Right lobe of liver (tissue), 6 donors: ENCODE measurements at regions not wholly inside any gene's neighbourhood (a gene's known extent, or its start where the extent isn't known, plus 50 kb on each side); places are given as distances from the start of the nearest gene placed in this dataset.

Experiments used
- ATAC-seq, 4 donors: fragments of 200-7000 bp; cut with Tn5 transposase; one replicate each; pipeline ENCODE4 v1.9.1; 2020; ENCODE audit warnings: mild to moderate bottlenecking in 4 of 4, moderate library complexity in 4 of 4
- DNase-seq, 3 donors: peaks; one replicate each; pipeline ENCODE4 v3.0.0-alpha.2; 2020
- H3K27ac ChIP-seq, 3 donors: fragments of 200-600 bp; one replicate each; pipeline ENCODE4 v1.8.0; 2022
- H3K27me3 ChIP-seq, 2 donors: fragments of 200-600 bp; one replicate each; pipeline ENCODE4 v1.8.0; 2022
- H3K36me3 ChIP-seq, 4 donors: fragments of 200-600 bp; sonication (generic) in 1 of 4; one replicate each; pipeline versions ENCODE4 v1.5.1 to v1.8.0; 2017 to 2022; ENCODE audit warnings: control low read depth in 1 of 4
- H3K4me1 ChIP-seq, 4 donors: fragments of 200-600 bp; sonication (generic) in 1 of 4; one replicate each; pipeline versions ENCODE4 v1.5.1 to v1.8.0; 2017 to 2022; ENCODE audit warnings: control low read depth in 1 of 4
- H3K4me3 ChIP-seq, 3 donors: fragments of 200-600 bp; one replicate each; pipeline ENCODE4 v1.8.0; 2022
- H3K9me3 ChIP-seq, 4 donors: fragments of 200-600 bp; sonication (generic) in 1 of 4; one replicate each; pipeline versions ENCODE4 v1.5.1 to v1.8.0; 2017 to 2022; ENCODE audit warnings: control low read depth in 1 of 4
- POLR2A ChIP-seq: fragments of 450-650 bp; IDR thresholded peaks from one replicate; pipeline ENCODE4 v1.6.1; 2017; ENCODE audit warnings: antibody characterized with exemption, mild to moderate bottlenecking
- WGBS: methylation state at CpG from one replicate; pipeline ENCODE4 v1.1.6; 2018; ENCODE audit warnings: low coverage, low lambda C conversion rate; ENCODE audit not compliant: insufficient coverage; ENCODE audit errors: missing lambda C conversion rate; 5-methylcytosine and 5-hydroxymethylcytosine counted together
- intact Hi-C, 2 donors: fragments of 100-400 bp; cut with DNase I; formaldehyde crosslinking; loops; one replicate each; pipeline versions ENCODE4 v1.11.2 to v1.14.1; 2022
- TF ChIP-seq, protein P1 (sequence below), 4 donors: fragments of 200-600 bp in 3 of 4; fragments of 450-650 bp in 1 of 4; IDR thresholded peaks; one replicate each; pipeline versions ENCODE4 v1.5.1 to v1.8.0; 2016 to 2022; ENCODE audit warnings: antibody characterized with exemption in 4 of 4, mild to moderate bottlenecking in 2 of 4
- donor health status: DM: no; HTN: yes; CAD: no.
- donor health status: DM: no; HTN: no; CAD: no.
- donor health status: DM: no; HTN: no; CAD: no.
- donor health status: DM: no; HTN: yes; CAD: no.
- donor health status: DM: no; HTN: yes; CAD: no.

DNA sequence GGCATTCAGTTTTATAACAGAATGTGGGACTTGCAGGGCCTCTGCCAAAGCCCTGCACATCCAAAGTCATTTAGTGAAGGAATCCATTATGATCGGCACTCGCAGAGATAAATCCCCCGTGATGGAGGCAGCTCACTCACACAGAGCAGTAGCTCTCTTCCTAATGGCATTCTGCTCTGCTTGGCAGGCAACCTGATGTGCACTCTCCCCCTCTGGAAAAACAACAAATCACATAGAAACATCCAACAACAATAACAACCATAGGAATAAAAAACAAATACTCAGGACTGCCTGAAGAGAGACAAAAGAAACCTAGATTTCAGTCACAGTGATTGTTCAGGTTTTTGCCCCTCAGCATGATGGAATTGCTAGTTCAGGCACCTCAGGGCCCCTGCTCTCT lies 59.7 kb downstream of the NAA11 start:
- no peaks in the 10 kb centered on the region for H3K27me3 ChIP-seq
- TF ChIP-seq POLR2A: no peak
- TF ChIP-seq, protein P1, sequence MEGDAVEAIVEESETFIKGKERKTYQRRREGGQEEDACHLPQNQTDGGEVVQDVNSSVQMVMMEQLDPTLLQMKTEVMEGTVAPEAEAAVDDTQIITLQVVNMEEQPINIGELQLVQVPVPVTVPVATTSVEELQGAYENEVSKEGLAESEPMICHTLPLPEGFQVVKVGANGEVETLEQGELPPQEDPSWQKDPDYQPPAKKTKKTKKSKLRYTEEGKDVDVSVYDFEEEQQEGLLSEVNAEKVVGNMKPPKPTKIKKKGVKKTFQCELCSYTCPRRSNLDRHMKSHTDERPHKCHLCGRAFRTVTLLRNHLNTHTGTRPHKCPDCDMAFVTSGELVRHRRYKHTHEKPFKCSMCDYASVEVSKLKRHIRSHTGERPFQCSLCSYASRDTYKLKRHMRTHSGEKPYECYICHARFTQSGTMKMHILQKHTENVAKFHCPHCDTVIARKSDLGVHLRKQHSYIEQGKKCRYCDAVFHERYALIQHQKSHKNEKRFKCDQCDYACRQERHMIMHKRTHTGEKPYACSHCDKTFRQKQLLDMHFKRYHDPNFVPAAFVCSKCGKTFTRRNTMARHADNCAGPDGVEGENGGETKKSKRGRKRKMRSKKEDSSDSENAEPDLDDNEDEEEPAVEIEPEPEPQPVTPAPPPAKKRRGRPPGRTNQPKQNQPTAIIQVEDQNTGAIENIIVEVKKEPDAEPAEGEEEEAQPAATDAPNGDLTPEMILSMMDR (IDR thresholded peaks at IDR 0.05): no peak
- ATAC-seq (no peak), DNase-seq (no peak)
- H3K27ac ChIP-seq: no peak overlapping the region
- H3K36me3 ChIP-seq: no peaks in the 10 kb centered on the region
- H3K4me3 ChIP-seq: no peak overlapping the region
- 67% methylated on average over 3 of the region's 3 CpGs for WGBS
- intact Hi-C loops: no loop called here
- H3K4me1 ChIP-seq: no peaks in the 10 kb centered on the region
- no peaks in the 10 kb centered on the region for H3K9me3 ChIP-seq

DNA sequence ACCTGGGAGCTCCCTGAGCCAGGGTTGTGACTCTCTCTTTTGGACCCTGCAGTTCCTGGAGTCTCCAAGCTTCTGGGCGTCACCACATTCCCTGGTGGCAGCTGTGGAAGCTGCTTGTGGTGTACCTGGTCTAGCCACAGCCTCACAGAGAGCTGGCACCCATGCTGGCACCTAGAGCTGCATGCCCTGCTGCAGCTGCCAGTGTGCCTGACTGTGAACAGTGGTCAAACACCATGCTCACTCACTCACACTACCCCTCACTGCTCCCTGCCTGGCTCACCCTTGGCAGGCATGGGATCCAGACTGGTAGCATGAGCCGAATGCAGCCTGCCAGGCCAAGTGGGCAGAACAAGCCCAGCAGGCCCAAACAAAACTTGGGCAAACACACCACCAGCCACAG lies 66.6 kb downstream of the NAA11 start:
- no peaks in the 10 kb centered on the region for H3K4me1 ChIP-seq
- WGBS: no CpG with 5 or more reads among the region's 2 CpGs
- no peaks in the 10 kb centered on the region for H3K9me3 ChIP-seq
- H3K4me3 ChIP-seq: no peak overlapping the region
- H3K36me3 ChIP-seq: no peaks in the 10 kb centered on the region
- ATAC-seq: peak in 1 of 4 donors; percentile 10
- H3K27me3 ChIP-seq: no peaks in the 10 kb centered on the region
- intact Hi-C loops: no loop called here
- DNase-seq: no peak
- no peak overlapping the region for H3K27ac ChIP-seq
- no peak for TF ChIP-seq POLR2A
- TF ChIP-seq, protein P1 (IDR thresholded peaks at IDR 0.05): no peak

DNA sequence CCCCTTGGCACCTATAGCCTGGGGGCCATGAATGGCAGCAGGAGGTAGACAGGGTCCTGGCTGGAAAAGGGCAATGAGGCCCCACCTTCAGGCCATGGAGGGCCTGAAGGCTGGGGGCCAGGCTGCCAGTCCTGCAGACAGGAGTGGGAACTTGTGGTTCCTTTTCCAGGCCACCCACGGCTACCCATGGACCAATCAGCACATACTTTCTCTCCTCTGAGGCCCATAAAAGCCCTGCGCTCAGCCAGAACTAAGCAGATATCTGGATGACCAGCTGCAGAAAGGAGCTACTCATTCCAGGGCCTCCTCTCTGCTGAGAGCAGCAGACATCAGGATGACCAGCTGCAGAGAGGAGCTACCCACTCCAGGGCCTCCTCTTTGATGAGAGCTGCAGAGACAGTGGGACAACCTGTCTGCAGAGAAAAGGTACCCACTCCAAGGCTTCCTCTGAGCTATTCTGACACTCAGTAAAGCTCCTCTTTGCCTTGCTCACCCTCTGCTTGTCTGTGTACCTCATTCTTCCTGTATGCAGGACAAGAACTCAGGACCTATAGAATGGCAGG lies 67.2 kb downstream of the NAA11 start:
- H3K36me3 ChIP-seq: no peaks in the 10 kb centered on the region
- intact Hi-C loops: no loop called here
- H3K4me3 ChIP-seq: no peak overlapping the region
- TF ChIP-seq, protein P1 (IDR thresholded peaks at IDR 0.05): no peak
- TF ChIP-seq POLR2A: no peak
- no peak overlapping the region for H3K27ac ChIP-seq
- DNase-seq: no peak
- no peaks in the 10 kb centered on the region for H3K27me3 ChIP-seq
- H3K4me1 ChIP-seq: no peaks in the 10 kb centered on the region
- WGBS: no CpG with 5 or more reads among the region's 2 CpGs
- H3K9me3 ChIP-seq: no peaks in the 10 kb centered on the region
- no peak for ATAC-seq

DNA sequence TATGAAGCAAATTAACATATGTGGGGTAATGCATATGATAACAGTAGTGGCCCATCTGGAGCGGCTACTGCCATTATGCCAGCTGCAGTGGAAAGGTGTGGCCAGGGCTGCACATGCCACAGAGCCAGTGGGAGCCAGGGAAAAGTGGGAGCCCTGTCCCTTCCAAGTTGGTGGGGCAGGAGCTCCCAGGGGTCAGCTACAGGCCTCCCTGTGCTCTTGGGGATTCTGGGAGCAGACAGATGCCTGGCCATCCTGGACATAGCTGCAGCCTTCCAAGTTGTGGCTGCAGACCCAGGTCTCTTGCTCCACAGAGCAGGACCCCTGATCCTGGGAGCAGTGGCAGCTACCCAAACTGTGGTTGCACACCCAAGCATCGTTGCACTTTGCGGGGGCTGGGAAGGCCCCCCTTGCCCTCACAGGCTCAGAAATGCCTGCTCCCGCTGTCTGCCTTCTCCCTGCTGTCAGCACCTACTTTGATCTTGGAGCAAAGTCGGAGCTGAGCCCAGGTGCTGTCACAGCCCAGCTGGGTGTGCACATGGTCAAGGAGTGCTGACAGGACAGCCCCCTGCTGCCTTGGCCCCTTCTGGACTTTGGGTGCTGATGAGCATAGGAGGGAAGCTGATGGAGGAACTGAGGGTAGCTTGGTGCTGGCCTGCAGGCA lies 67.8 kb downstream of the NAA11 start:
- no peaks in the 10 kb centered on the region for H3K27me3 ChIP-seq

More for the DNA sequence above, 67.8 kb downstream of the NAA11 start:
- no peaks in the 10 kb centered on the region for H3K9me3 ChIP-seq
- no peak overlapping the region for H3K27ac ChIP-seq
- no peak for ATAC-seq
- no peak for DNase-seq
- TF ChIP-seq POLR2A: no peak
- TF ChIP-seq, protein P1 (IDR thresholded peaks at IDR 0.05): no peak
- intact Hi-C loops: no loop called here
- no peak overlapping the region for H3K4me3 ChIP-seq
- H3K36me3 ChIP-seq: no peaks in the 10 kb centered on the region
- H3K4me1 ChIP-seq: no peaks in the 10 kb centered on the region
- 78% methylated on average over 5 of the region's 5 CpGs for WGBS
